Fibroblast of the conjunctiva (primary cell): ENCODE measurements at regions not wholly inside any gene's neighbourhood (a gene's known extent, or its start where the extent isn't known, plus 50 kb on each side); places are given as distances from the start of the nearest gene placed in this dataset.

ENCODE experiments used
- DNase-seq: peaks from one replicate; pipeline ENCODE4 v3.0.0-alpha.2; 2010; ENCODE audit warnings: low read depth

- DNase-seq, result no peak
Observed at GRCh38 chr11:29782447-29782846, 234.4 kb downstream of the KCNA4 start.

- DNase-seq, result no peak
Observed at GRCh38 chr11:29781268-29781667, 235.6 kb downstream of the KCNA4 start.

GRCh38 chr11:29780756-29781155 lies 236.1 kb downstream of the KCNA4 start:
- DNase-seq, result no peak

- no peak for DNase-seq
Observed at GRCh38 chr11:29773656-29774264, 243.1 kb downstream of the KCNA4 start.

- no peak for DNase-seq
Observed at GRCh38 chr11:29756871-29757270, 260.0 kb downstream of the KCNA4 start.

GRCh38 chr11:29755474-29755873 lies 261.4 kb downstream of the KCNA4 start:
- no peak for DNase-seq

GRCh38 chr11:29751618-29752017 lies 265.2 kb downstream of the KCNA4 start:
- DNase-seq, result no peak

- no peak for DNase-seq
Observed at GRCh38 chr11:29750392-29750791, 266.4 kb downstream of the KCNA4 start.

GRCh38 chr11:29734287-29734686 lies 282.5 kb downstream of the KCNA4 start:
- DNase-seq, result no peak

GRCh38 chr11:29713831-29714320 lies 303.0 kb downstream of the KCNA4 start:
- DNase-seq, result no peak

- no peak for DNase-seq
Observed at GRCh38 chr11:29712616-29713015, 304.2 kb downstream of the KCNA4 start.

GRCh38 chr11:29707924-29708323 lies 308.9 kb downstream of the KCNA4 start:
- no peak for DNase-seq

- DNase-seq, result no peak
Observed at GRCh38 chr11:29685361-29685760, 331.5 kb downstream of the KCNA4 start.

- DNase-seq, result no peak
Observed at GRCh38 chr11:29682856-29683255, 334.0 kb downstream of the KCNA4 start.

GRCh38 chr11:29679996-29680395 lies 336.8 kb downstream of the KCNA4 start:
- DNase-seq, result no peak

GRCh38 chr11:29676993-29677392 lies 339.8 kb downstream of the KCNA4 start:
- DNase-seq, result no peak

- no peak for DNase-seq
Observed at GRCh38 chr11:29669310-29669709, 347.5 kb downstream of the KCNA4 start.

GRCh38 chr11:29657709-29658108 lies 359.1 kb downstream of the KCNA4 start:
- no peak for DNase-seq

- no peak for DNase-seq
Observed at GRCh38 chr11:29656597-29656996, 360.2 kb downstream of the KCNA4 start.

GRCh38 chr11:29645373-29645772 lies 371.5 kb downstream of the KCNA4 start:
- DNase-seq, result no peak

- no peak for DNase-seq
Observed at GRCh38 chr11:29641201-29641600, 375.6 kb downstream of the KCNA4 start.

- no peak for DNase-seq
Observed at GRCh38 chr11:29634744-29635143, 382.1 kb downstream of the KCNA4 start.

GRCh38 chr11:29634244-29634643 lies 382.6 kb downstream of the KCNA4 start:
- DNase-seq, result no peak

GRCh38 chr11:29629286-29629685 lies 387.5 kb downstream of the KCNA4 start:
- no peak for DNase-seq
